Caki2 (cell line): ENCODE measurements at regions not wholly inside any gene's neighbourhood (a gene's known extent, or its start where the extent isn't known, plus 50 kb on each side); places are given as distances from the start of the nearest gene placed in this dataset.
A peak's percentile ranks its signal among the peaks of the same experiment; 100 is the strongest.

Source experiments
- DNase-seq: peaks from one replicate; pipeline ENCODE4 v3.0.0-alpha.2; 2015; ENCODE audit warnings: low read depth
- in situ Hi-C: cut with HindIII; loops from 2 replicates; pipeline ENCODE4 v1.10.0; 2016; ENCODE audit warnings: low sequenced_read_pairs, low pct_unique_long_range_greater_than_20kb, mixed read lengths

DNA sequence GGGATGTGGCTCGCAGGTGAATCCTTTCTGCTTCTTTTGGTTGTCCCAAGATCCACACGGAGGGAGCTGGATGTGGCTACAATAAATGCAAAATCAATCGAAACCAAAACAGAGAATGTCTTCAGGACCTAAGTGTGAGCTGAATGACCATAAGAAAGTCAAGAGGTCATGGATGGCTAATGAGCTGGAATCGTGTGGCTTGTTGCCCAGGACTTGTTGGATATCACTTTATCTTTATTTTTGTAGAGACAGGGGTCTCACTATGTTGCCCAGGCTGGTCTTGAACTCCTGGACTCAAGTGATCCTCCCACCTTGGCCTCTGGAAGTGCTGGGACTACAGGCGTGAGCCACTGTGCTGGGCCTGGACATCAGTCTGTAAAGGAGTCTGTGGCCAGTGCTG is 326.8 kb upstream of the N4BP1 start:
- no peak for DNase-seq
- in situ Hi-C loops: no loop called here

GRCh38 chr16:48932216-48932855 is 322.4 kb upstream of the N4BP1 start:
- in situ Hi-C loops: no loop called here
- DNase-seq: no peak

- in situ Hi-C loops: no loop called here
- no peak for DNase-seq
Measured at GRCh38 chr16:48930951-48931553, 321.1 kb upstream of the N4BP1 start.

DNA sequence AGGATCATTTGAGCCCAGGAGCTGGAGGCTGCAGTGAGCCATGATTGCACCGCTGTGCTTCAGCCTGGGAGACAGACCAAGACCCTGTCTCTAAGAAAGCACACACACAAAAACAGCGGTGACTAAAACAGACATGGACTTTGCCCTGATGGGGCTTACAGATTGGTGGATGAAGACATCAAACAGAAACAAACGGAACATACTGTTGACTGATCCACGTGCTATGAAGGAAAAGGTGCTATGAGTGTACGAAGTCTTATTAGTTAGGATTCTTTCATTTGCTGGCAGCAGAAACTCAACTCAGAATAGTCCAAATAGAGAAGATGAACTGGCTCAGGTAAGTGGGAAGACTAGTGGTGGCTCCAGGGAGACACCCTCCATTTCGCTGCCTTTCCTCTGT is 309.8 kb upstream of the N4BP1 start:
- in situ Hi-C loops: no loop called here
- DNase-seq: no peak

DNA sequence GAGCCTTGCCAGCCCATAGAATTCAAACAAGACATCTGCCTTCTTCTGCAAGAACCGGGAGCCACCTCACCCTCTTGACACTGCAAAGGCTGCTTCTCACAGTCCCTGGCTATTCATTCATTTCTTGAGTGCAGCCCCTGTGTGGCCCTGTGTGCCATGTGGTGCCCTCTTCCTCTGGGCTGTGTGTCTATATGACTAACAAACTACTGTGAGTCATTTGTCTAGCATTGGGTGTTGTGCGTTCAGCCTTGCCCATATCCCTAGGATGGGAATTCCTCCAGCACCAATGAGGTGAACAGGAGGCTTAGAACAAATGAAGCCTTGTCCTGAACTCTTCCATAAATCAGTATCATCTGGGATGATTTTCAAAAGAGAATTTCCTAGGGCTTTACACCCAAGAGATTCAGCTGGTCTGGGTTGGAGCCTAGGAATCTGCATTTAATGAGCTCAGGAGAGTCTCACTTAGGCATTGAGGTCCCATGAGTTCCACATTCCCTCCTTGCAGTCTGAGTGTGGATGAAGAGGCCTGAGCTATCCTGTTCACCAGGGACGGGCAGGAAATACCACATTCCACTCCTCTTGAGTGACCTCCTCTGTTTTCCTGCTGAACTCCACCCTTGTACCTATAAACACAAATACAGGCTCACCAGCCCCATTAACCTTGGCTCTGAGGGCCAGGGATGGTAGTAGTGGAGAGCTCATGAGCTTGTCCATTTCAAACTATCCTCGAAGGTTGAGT is 308.7 kb upstream of the N4BP1 start:
- DNase-seq: peak; percentile 33
- in situ Hi-C loops: no loop called here

DNA sequence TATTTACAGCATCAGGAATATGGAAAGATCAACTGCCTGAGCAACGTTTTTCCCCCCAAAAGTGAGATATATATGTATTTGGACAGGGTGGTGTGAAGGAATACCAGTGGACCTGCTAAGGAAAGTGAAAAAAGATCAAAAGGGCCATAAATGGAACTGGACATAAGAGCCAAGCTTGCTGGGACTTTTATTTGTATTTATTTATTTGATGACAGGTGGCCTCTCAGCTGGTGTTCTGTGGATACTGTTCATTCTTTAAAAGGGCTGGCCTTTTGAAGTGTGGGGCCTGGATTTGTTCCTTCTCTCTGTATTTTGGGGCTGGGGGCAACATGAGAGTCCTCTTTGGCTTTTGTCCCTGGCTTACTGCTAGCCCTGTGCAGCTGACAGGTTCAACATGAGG is 306.6 kb upstream of the N4BP1 start:
- DNase-seq: no peak
- in situ Hi-C loops: no loop called here

DNA sequence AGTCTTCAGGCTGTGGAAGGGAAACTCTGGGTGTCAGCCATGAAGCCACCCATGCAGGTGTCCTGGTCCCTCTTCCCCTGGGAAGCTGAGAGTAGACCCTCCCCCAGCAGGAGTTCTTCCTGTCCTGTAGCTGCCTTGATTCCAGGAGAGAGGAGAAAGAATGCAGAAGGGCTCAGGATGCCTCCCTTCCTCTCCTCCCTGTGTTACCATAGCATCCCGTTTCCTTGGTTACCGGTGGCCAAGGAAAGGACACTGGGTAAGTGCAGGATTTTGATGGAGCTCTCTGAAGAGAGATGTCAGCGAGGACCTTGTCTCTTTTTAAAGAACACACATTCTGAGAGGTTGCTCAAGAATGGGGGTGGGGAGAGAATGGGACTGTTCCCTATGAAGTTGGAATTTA is 304.1 kb upstream of the N4BP1 start:
- DNase-seq: no peak
- in situ Hi-C loops: no loop called here

- DNase-seq: no peak
- in situ Hi-C loops: no loop called here
Measured at GRCh38 chr16:48913384-48913783, 303.4 kb upstream of the N4BP1 start.

GRCh38 chr16:48912360-48912759 is 302.4 kb upstream of the N4BP1 start:
- in situ Hi-C loops: no loop called here
- no peak for DNase-seq

- DNase-seq: no peak
- in situ Hi-C loops: no loop called here
Measured at GRCh38 chr16:48911700-48912099, 301.7 kb upstream of the N4BP1 start.

DNA sequence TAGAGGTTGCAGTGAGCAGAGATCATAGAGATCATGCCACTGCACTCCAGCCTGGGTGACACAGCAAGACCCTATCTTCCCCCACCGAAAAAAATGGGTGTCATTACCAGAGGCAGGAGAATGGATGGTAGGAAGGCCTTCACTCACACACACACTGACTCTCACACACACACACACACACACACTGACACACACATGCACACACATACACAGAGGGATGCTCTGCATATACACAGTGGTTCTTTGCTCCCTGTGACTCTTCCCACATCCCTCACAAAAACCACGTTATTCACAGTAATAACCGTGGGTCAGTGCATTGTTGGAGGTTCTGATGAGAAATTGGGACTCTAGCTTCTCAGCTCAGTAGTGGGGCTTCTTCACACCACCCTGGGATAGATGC is 300.2 kb upstream of the N4BP1 start:
- in situ Hi-C loops: no loop called here

DNA sequence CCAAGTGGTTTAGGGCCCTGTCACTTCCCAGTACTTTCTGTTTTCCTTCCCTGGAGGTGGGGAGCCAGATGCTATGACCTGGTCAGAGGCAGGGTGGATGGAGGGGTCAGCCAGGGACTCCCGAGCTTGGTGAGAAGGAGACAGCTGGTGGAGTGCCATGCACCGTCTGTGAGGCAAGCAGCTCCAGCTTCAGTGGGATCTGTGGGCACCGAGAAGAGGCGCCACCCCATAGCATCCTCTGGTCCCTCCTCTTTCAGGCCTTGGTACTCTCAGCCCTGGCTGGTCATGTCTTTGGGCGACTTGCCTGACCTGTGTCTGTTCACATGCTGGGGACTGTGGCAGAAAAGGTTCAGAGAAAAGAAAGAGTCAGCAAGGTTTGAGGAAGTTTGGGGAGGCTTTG is 299.3 kb upstream of the N4BP1 start:
- DNase-seq: no peak
- in situ Hi-C loops: no loop called here

More for the DNA sequence above, 300.2 kb upstream of the N4BP1 start:
- no peak for DNase-seq

DNA sequence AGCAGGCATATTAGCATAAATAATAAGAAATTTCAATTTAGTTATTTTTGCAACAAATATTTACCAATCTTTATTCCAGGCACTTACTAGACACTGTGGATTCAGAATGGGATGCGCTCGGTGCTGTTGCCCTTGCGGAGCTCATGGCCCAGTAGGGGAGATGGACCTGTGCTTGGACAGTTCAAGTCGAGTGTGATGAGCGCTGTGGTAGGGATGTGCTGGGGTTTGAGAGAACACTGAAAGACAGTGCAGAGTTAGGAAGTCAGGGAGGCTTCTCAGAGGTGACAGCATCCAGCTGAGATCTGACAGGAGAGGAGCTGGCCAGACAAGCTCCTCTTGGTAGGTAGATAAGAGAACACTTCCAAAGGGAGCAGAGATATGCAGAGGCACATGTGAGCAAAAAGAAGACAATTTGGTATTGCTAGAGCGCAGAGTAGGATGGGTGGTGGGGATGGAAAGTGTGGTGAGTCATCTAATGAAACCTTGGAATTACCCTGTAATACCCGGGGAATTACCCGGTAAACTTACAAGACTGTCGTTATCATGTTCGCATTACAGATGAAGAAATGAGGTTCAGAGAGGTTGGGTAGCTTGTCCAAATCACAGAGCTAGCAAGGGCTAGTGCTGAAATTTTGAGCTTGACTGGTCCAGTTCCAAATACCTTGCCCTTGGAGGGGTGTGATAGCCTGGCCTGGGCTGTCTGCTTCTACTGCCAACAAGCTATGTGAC is 298.1 kb upstream of the N4BP1 start:
- in situ Hi-C loops: no loop called here
- DNase-seq: no peak

DNA sequence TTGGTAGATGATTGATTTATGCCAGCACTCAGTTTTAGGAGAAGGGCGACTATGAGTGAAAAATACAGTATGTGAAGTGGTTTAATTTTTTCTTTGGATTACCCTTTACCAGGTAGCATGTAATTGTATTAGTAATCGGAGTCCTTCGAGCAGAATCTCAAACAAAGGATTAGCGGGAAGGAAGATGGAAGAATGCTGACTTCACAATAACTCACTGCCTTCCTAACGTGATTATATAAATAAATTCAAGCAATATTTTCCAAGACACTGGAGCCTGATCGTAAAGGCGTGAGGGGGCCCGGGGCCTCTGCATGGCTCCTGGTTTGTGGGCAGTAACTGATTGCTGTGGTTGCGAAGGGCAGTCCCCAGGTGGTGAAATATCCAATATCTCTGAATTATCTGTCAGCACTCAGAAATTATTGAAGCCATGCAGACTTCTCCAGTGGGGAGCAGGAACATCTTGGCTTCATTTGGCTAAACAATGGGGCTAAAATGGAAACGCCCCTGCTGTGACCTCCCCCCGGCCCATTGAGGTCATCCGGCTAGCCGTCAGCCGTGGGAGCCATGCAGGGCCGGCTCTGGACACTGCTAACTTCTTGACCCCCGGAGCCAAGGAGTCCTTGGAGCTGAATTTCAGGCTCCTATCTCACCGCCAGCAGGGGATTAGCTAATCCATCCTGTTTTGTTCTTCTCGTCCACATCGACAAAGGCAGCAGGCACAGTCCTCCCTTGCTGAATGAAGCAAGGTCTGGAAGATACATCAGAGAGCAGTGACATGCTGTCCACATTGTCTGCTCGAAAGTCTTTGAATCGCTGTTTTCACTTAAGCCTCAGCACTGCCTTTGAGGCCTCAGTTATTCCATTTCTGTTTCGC is 295.9 kb upstream of the N4BP1 start:
- in situ Hi-C loops: no loop called here
- DNase-seq: no peak

DNA sequence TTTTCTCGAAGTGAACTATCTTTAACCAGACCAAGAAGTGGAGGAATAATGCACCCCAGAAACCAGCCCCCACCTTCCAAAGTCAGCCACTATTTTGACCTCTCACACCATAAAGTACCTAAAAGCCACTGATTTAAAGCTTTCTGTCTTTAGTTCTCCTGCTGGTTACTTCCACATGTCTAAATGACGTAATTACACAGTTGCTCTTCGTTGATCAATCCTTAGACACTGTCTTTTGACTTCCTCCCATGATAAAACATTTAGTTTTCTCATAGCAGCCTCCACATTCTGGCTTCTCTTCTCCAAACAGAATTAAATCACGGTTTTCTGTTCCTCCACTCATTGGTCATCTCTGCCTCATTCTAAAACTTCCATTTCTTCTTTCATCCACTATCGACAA is 294.4 kb upstream of the N4BP1 start:
- in situ Hi-C loops: no loop called here
- no peak for DNase-seq

DNA sequence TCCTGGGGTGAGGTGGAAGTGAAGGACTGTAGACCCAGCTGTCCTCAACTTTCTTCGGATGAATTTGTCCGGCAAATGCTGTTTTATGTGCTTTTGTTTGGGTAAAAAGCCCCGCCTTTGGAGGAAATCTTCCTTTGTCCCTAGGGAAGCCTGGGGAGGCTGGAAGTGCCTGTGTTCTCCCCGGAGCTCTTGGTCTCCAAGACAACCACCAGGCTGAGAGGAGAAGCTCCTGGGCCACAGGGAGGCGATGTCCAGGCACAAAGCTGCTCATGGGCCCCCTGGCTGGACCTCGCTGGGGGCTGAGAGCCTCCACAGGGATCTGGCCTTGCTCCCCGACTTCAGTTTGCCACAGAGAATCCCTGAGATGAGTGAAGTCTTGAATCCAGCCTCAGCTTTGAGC is 293.1 kb upstream of the N4BP1 start:
- no peak for DNase-seq
- in situ Hi-C loops: no loop called here

DNA sequence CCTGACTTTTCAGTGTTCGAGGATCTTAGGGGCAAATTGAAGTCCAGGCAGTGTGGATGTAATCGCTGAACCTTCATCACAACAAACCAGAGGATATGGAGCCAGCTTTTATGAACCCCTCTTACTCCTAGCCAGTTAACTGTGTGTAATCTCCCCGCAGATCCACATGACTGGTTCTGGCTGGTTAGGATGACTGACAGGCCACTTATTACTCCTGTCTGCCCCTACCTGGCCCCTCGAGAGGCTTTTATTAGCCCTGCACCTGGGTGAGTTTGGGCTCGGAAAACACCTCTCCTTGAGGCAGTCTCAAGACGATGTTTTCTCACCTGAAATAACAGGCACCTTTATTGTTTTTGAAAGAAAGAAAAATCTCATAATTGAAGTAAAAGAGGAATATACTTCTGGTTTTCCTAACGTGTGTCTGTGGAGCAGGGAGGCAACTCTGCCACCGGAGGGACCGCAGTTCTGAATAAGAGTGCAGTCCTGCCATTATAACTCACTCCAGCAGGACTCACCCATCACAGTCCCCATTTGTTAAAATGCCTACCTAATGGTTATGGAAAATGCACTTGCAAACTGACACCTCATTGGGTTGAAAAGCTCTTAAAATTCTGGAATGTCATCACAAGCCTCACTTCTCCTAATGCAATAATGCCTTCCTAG is 291.9 kb upstream of the N4BP1 start:
- in situ Hi-C loops: no loop called here

DNA sequence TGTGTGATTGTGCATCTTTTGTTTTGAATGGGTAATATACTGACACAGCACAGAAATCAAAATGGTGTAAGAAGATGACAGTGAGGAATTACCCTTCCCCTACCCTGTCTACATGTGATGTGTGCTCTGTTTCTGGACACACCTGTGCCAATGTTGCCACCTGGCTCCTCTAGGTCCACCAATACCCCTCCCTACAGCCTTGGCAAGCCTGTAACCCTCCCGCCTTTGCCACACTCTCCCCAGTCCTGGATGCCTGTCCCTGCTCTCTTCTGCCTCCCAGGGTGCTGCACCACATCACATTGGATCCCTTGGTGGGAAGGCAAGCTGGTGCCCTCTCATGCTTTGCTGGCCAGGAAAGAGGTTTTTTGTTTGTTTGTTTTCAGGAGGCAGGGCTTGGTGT is 289.5 kb upstream of the N4BP1 start:
- DNase-seq: no peak
- in situ Hi-C loops: no loop called here

More for the DNA sequence above, 291.9 kb upstream of the N4BP1 start:
- no peak for DNase-seq
